OCI-LY3 (cell line): ENCODE measurements at regions not wholly inside any gene's neighbourhood (a gene's known extent, or its start where the extent isn't known, plus 50 kb on each side); places are given as distances from the start of the nearest gene placed in this dataset.
"Not testable (repeated sequence)": the region's sequence is repeated elsewhere in the genome, so short reads cannot be mapped to it uniquely, and the experiment has no call there.

ENCODE experiments used
- H2AFZ ChIP-seq: fragments of 200-600, 300-600 bp; shearing (Covaris generic); 2 replicates; pipeline ENCODE4 v1.6.0; 2014; ENCODE audit warnings: antibody characterized with exemption, low read depth, low read length
- H3K27ac ChIP-seq: fragments of 200-600, 300-600 bp; sonication (generic); 2 replicates; pipeline ENCODE4 v1.5.1; 2014; ENCODE audit warnings: mild to moderate bottlenecking, low read length, moderate library complexity, mixed read lengths
- H3K27me3 ChIP-seq: fragments of 200-600, 300-600 bp; sonication (generic); 2 replicates; pipeline ENCODE4 v1.6.1; 2014; ENCODE audit warnings: low read depth, low read length, mixed read lengths
- H3K36me3 ChIP-seq: fragments of 200-600, 300-600 bp; sonication (generic); replicated peaks from 2 replicates; pipeline ENCODE3; 2014; ENCODE audit warnings: low read depth, low read length, mixed read lengths
- H3K4me1 ChIP-seq: fragments of 300-600, 200-600 bp; sonication (generic); 2 replicates; pipeline ENCODE4 v1.6.1; 2014; ENCODE audit warnings: low read length, mixed read lengths
- H3K4me2 ChIP-seq: fragments of 200-600, 300-600 bp; sonication (generic); 2 replicates; pipeline ENCODE4 v1.6.1; 2014; ENCODE audit warnings: low read length, mixed read lengths
- H3K4me3 ChIP-seq: fragments of 300-600, 200-600 bp; sonication (generic); 2 replicates; pipeline ENCODE4 v1.5.1; 2014; ENCODE audit warnings: antibody characterized with exemption, mild to moderate bottlenecking, low read length, moderate library complexity
- H3K79me2 ChIP-seq: fragments of 300-600, 200-600 bp; shearing (Covaris generic); 2 replicates; pipeline ENCODE4 v1.6.1; 2014; ENCODE audit warnings: mild to moderate bottlenecking, low read length, mixed read lengths
- H3K9ac ChIP-seq: fragments of 300-600, 200-600 bp; shearing (Covaris generic); 2 replicates; pipeline ENCODE4 v1.6.0; 2014; ENCODE audit warnings: mild to moderate bottlenecking, low read length, moderate library complexity
- H3K9me3 ChIP-seq: fragments of 200-600, 300-600 bp; shearing (Covaris generic); 2 replicates; pipeline ENCODE4 v1.6.1; 2014; ENCODE audit warnings: low read length, mixed read lengths; ENCODE audit not compliant: insufficient read depth
- H4K20me1 ChIP-seq: fragments of 200-600, 300-600 bp; sonication (generic); 2 replicates; pipeline ENCODE4 v1.6.1; 2016; ENCODE audit warnings: low read length, mixed read lengths; ENCODE audit not compliant: insufficient read depth
- EZH2phosphoT487 ChIP-seq: fragments of 200-600 bp; shearing (Covaris generic); IDR thresholded peaks from 2 replicates; pipeline ENCODE4 v1.6.1; 2018; ENCODE audit warnings: antibody characterized with exemption, mixed run types, low read depth
- TF ChIP-seq, protein P1 (sequence below): fragments of 200-600, 300-600 bp; sonication (generic); IDR thresholded peaks from 2 replicates; pipeline ENCODE4 v1.5.1; 2014; ENCODE audit warnings: antibody characterized with exemption, low read length, low read depth

DNA sequence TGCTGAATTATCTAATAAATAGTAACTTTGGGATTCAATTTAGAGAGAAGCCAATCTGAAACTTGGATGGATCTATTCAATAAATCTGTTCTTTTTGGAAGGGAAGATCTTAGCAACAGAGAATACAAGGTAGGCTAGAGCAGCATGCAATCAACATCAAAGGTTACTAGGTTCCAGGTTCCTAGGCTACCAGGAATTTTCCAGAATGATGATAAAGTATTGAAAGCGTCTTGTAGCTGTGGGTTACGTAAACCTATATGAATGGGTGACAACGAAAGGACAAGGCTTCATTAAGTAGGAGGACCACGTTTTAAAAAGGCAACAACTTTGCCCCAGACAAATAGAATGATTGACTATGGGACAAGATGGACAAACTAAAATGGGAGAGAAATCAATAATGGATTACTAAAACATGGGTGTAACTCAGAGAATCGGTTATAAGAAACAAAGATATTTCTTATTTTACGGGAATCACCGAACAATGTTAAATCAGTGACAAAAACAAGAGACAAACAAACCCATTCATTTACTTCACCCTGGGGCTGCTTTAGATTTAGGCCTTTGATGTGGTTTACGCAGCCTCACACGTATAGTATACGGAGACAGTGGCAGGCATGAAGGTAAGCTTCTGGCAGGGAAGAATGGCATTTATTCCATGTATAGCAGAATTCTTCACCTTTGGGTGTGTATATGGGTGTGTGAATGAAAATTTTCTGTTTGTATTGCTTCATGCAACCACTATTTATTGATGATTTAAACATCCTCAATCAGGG is 732.6 kb upstream of the PABPC4L start:
- no peak overlapping the region for H3K9ac ChIP-seq
- H2AFZ ChIP-seq: no peak overlapping the region
- H3K4me3 ChIP-seq: no peak overlapping the region
- no peaks in the 10 kb centered on the region for H3K9me3 ChIP-seq
- H3K79me2 ChIP-seq: no peaks in the 10 kb centered on the region
- H3K27ac ChIP-seq: no peak overlapping the region
- H3K36me3 ChIP-seq: no peaks in the 10 kb centered on the region
- no peak overlapping the region for H3K4me2 ChIP-seq
- no peaks in the 10 kb centered on the region for H3K4me1 ChIP-seq
- TF ChIP-seq EZH2phosphoT487: no peak
- TF ChIP-seq, protein P1, sequence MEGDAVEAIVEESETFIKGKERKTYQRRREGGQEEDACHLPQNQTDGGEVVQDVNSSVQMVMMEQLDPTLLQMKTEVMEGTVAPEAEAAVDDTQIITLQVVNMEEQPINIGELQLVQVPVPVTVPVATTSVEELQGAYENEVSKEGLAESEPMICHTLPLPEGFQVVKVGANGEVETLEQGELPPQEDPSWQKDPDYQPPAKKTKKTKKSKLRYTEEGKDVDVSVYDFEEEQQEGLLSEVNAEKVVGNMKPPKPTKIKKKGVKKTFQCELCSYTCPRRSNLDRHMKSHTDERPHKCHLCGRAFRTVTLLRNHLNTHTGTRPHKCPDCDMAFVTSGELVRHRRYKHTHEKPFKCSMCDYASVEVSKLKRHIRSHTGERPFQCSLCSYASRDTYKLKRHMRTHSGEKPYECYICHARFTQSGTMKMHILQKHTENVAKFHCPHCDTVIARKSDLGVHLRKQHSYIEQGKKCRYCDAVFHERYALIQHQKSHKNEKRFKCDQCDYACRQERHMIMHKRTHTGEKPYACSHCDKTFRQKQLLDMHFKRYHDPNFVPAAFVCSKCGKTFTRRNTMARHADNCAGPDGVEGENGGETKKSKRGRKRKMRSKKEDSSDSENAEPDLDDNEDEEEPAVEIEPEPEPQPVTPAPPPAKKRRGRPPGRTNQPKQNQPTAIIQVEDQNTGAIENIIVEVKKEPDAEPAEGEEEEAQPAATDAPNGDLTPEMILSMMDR: no peak
- no peaks in the 10 kb centered on the region for H4K20me1 ChIP-seq
- H3K27me3 ChIP-seq: no peaks in the 10 kb centered on the region

- Histone ChIP-seq H3K4me3 (no peak overlapping the region), H3K27me3 (no peaks in the 10 kb centered on the region), H2AFZ (no peak overlapping the region), H3K4me1 (no peaks in the 10 kb centered on the region), H3K79me2 (no peaks in the 10 kb centered on the region), H3K9me3 (no peaks in the 10 kb centered on the region), H3K9ac (no peak overlapping the region), H3K4me2 (no peak overlapping the region), H3K36me3 (no peaks in the 10 kb centered on the region), H4K20me1 (no peaks in the 10 kb centered on the region), H3K27ac (no peak overlapping the region)
- TF ChIP-seq, protein P1: no peak
- no peak for TF ChIP-seq EZH2phosphoT487
These were observed 713.8 kb upstream of the PABPC4L start for GRCh38 chr4:134915355-134915754.

DNA sequence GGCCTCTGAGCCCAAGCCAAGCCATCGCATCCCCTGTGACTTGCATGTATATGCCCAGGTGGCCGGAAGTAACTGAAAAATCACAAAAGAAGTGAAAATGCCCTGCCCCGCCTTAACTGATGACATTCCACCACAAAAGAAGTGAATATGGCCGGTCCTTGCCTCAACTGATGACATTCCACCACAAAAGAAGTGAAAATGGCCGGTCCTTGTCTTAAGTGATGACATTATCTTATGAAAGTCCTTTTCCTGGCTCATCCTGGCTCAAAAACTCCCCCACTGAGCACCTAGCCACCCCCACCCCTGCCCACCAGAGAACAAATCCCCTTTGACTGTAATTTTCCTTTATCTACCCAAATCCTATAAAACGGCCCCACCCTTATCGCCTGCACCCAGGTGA is 712.7 kb upstream of the PABPC4L start:
- not testable (repeated sequence) for H3K9me3 ChIP-seq, H3K27ac ChIP-seq, H3K4me1 ChIP-seq, H3K79me2 ChIP-seq, H4K20me1 ChIP-seq, H3K27me3 ChIP-seq, H2AFZ ChIP-seq, H3K9ac ChIP-seq, H3K4me2 ChIP-seq, H3K4me3 ChIP-seq, H3K36me3 ChIP-seq

- no peaks in the 10 kb centered on the region for H3K36me3 ChIP-seq
- no peak overlapping the region for H3K9ac ChIP-seq
These were observed 710.4 kb upstream of the PABPC4L start for GRCh38 chr4:134911941-134912340.

More at GRCh38 chr4:134911941-134912340, 710.4 kb upstream of the PABPC4L start:
- no peaks in the 10 kb centered on the region for H3K79me2 ChIP-seq
- no peaks in the 10 kb centered on the region for H3K4me1 ChIP-seq
- no peaks in the 10 kb centered on the region for H4K20me1 ChIP-seq
- H3K27ac ChIP-seq: no peak overlapping the region
- no peak overlapping the region for H3K4me3 ChIP-seq
- no peak for TF ChIP-seq EZH2phosphoT487
- TF ChIP-seq, protein P1: no peak
- H3K27me3 ChIP-seq: no peaks in the 10 kb centered on the region
- H3K9me3 ChIP-seq: no peaks in the 10 kb centered on the region
- no peak overlapping the region for H3K4me2 ChIP-seq
- H2AFZ ChIP-seq: no peak overlapping the region
